ENCODE measurements at regions not wholly inside any gene's neighbourhood (a gene's known extent, or its start where the extent isn't known, plus 50 kb on each side); places are given as distances from the start of the nearest gene placed in this dataset.

- TF ChIP-seq CTCF (IDR thresholded peaks at IDR 0.05; ENCODE audit: low read depth, low read length) (no peak), EZH2phosphoT487 (IDR thresholded peaks at IDR 0.05; ENCODE audit: low read depth) (no peak)
Observed at GRCh38 chr3:86229086-86229774, 761.7 kb downstream of the VGLL3 start.
